ENCODE measurements at regions not wholly inside any gene's neighbourhood (a gene's known extent, or its start where the extent isn't known, plus 50 kb on each side); places are given as distances from the start of the nearest gene placed in this dataset.

DNA sequence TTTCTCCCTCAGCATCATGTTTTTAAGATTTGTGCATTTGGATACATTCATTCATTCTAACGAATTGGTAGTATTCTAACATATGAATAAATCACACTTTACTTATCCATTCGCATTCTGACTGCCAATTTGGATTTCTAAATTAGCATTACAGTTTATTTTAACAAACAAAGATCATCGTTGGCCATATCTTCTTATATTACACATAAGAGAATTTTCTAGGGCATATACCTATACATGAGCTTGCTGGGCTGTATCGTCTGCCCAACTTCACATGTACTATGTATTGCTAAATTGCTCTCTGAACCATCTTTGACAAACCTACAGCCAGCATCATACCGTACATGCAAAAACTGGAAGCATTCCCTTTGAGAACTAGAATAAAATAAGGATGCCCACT lies 265.8 kb upstream of the PPP2R3A start:
- H3K14ac ChIP-seq (ENCODE audit: low read length), result no peak overlapping the region
- H3K27me3 ChIP-seq (ENCODE audit: insufficient read depth, low read length), result no peaks in the 10 kb centered on the region
- H4K12ac ChIP-seq (ENCODE audit: low read depth, low read length), result no peak overlapping the region

DNA sequence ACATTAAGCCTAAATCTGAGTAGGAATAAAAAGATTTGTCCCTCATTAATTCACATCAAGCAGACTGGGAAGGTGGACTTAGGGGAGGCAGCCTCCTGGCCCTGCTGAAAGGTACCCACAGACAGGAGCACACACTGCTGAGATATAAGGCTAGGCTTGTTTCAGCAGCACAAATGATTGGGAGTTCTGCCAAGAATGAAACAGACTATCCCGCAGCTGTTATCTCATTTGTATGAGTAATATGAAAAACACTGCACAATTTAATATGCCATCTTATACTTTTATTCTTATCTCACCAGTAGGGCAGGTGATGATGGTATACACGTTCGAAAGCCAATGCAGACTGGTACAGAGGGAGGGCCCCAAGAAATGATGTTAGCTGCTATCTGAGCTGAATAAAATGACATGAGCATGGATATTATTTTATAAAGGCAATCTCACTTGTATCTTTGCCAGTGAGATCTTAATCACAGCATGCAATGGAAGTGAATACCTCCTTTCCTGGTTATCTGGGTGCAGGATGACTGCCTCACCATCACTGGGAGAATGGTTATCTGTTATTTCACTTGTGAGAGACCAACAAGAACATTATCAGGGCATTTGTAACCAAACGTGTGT lies 258.7 kb upstream of the PPP2R3A start:
- Histone ChIP-seq H3K9me3 (ENCODE audit: insufficient read depth, low read depth, low read length) (no peaks in the 10 kb centered on the region), H3K79me1 (ENCODE audit: low read length) (no peaks in the 10 kb centered on the region), H3K27ac (ENCODE audit: low read depth, low read length) (no peak overlapping the region), H3K14ac (ENCODE audit: low read length) (no peak overlapping the region), H3K18ac (ENCODE audit: low read length) (no peak overlapping the region), H4K12ac (ENCODE audit: low read depth, low read length) (no peak overlapping the region), H4K91ac (ENCODE audit: low read depth, low read length) (no peak overlapping the region), H2AFZ (ENCODE audit: insufficient read depth, low read length, poor library complexity) (no peak overlapping the region), H3K23ac (ENCODE audit: low read length) (no peak overlapping the region), H2AK5ac (ENCODE audit: low read length) (no peak overlapping the region), H2BK120ac (ENCODE audit: insufficient read depth, low read length, poor library complexity) (no peak overlapping the region), H3K9ac (ENCODE audit: low read length) (no peak overlapping the region), H2BK5ac (ENCODE audit: low read depth, low read length, poor library complexity) (no peak overlapping the region), H3K27me3 (ENCODE audit: insufficient read depth, low read length) (no peaks in the 10 kb centered on the region), H3K79me2 (ENCODE audit: control insufficient read depth, insufficient read depth, low read length, poor library complexity) (no peaks in the 10 kb centered on the region), H3K4me3 (ENCODE audit: low read depth, low read length) (no peak overlapping the region), H3K4ac (ENCODE audit: low read depth, low read length) (no peak overlapping the region), H2BK12ac (ENCODE audit: low read length) (no peak overlapping the region), H3K4me2 (ENCODE audit: low read length) (no peak overlapping the region), H3K4me1 (ENCODE audit: control insufficient read depth in 1 of 2, insufficient read depth in 2 of 2, low read length in 2 of 2) (no peaks in the 10 kb centered on the region), H4K8ac (ENCODE audit: low read depth, low read length) (no peak overlapping the region), H3K36me3 (ENCODE audit: control insufficient read depth in 1 of 2, insufficient read depth in 2 of 2, low read length in 2 of 2) (no peaks in the 10 kb centered on the region)
- no CpG with 5 or more reads among the region's 4 CpGs for WGBS (ENCODE audit: extremely low coverage, insufficient coverage, insufficient read length)
- no peak for DNase-seq

More for the DNA sequence above, 265.8 kb upstream of the PPP2R3A start:
- Histone ChIP-seq H2BK12ac (ENCODE audit: low read length) (no peak overlapping the region), H3K27ac (ENCODE audit: low read depth, low read length) (no peak overlapping the region), H3K4ac (ENCODE audit: low read depth, low read length) (no peak overlapping the region), H2AFZ (ENCODE audit: insufficient read depth, low read length, poor library complexity) (no peak overlapping the region), H3K79me2 (ENCODE audit: control insufficient read depth, insufficient read depth, low read length, poor library complexity) (no peaks in the 10 kb centered on the region), H3K4me2 (ENCODE audit: low read length) (no peak overlapping the region), H2BK120ac (ENCODE audit: insufficient read depth, low read length, poor library complexity) (no peak overlapping the region), H3K36me3 (ENCODE audit: control insufficient read depth in 1 of 2, insufficient read depth in 2 of 2, low read length in 2 of 2) (no peaks in the 10 kb centered on the region), H3K9me3 (ENCODE audit: insufficient read depth, low read depth, low read length) (no peaks in the 10 kb centered on the region), H2AK5ac (ENCODE audit: low read length) (no peak overlapping the region), H3K23ac (ENCODE audit: low read length) (no peak overlapping the region), H3K79me1 (ENCODE audit: low read length) (no peaks in the 10 kb centered on the region), H4K8ac (ENCODE audit: low read depth, low read length) (no peak overlapping the region), H2BK5ac (ENCODE audit: low read depth, low read length, poor library complexity) (no peak overlapping the region), H4K91ac (ENCODE audit: low read depth, low read length) (no peak overlapping the region), H3K9ac (ENCODE audit: low read length) (no peak overlapping the region), H3K4me3 (ENCODE audit: low read depth, low read length) (no peak overlapping the region), H3K18ac (ENCODE audit: low read length) (no peak overlapping the region), H3K4me1 (ENCODE audit: control insufficient read depth in 1 of 2, insufficient read depth in 2 of 2, low read length in 2 of 2) (no peaks in the 10 kb centered on the region)
- no CpG with 5 or more reads among the region's 5 CpGs for WGBS (ENCODE audit: extremely low coverage, insufficient coverage, insufficient read length)
- DNase-seq, result no peak

DNA sequence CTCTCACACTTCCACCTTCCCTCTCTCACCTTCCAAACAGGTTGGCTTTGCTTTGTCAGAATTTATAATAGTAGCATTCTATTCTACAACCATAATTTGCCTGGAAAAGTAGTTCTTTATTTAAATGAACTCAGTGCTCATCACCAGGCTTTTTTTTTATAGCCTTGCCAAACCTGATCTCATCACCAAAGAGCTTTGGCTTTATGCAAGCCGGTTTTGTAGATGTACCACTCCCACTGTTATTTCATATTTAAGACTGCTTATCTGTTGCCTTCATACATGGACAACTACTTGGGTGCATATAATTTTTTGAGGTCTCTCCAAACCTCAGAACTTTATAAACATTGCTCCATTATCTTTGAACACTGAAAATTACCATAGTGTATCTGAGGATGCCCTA lies 246.1 kb upstream of the PPP2R3A start:
- Histone ChIP-seq H2AK5ac (ENCODE audit: low read length) (no peak overlapping the region), H3K4me3 (ENCODE audit: low read depth, low read length) (no peak overlapping the region), H3K79me1 (ENCODE audit: low read length) (no peaks in the 10 kb centered on the region), H3K14ac (ENCODE audit: low read length) (no peak overlapping the region), H4K12ac (ENCODE audit: low read depth, low read length) (no peak overlapping the region), H2AFZ (ENCODE audit: insufficient read depth, low read length, poor library complexity) (no peak overlapping the region), H3K9ac (ENCODE audit: low read length) (no peak overlapping the region), H3K4me2 (ENCODE audit: low read length) (no peak overlapping the region), H2BK12ac (ENCODE audit: low read length) (no peak overlapping the region), H3K27me3 (ENCODE audit: insufficient read depth, low read length) (no peaks in the 10 kb centered on the region), H4K91ac (ENCODE audit: low read depth, low read length) (no peak overlapping the region), H3K18ac (ENCODE audit: low read length) (no peak overlapping the region), H3K4ac (ENCODE audit: low read depth, low read length) (no peak overlapping the region), H4K8ac (ENCODE audit: low read depth, low read length) (no peak overlapping the region), H3K27ac (ENCODE audit: low read depth, low read length) (no peak overlapping the region), H3K36me3 (ENCODE audit: control insufficient read depth in 1 of 2, insufficient read depth in 2 of 2, low read length in 2 of 2) (no peaks in the 10 kb centered on the region), H3K23ac (ENCODE audit: low read length) (no peak overlapping the region), H2BK120ac (ENCODE audit: insufficient read depth, low read length, poor library complexity) (no peak overlapping the region), H3K79me2 (ENCODE audit: control insufficient read depth, insufficient read depth, low read length, poor library complexity) (no peaks in the 10 kb centered on the region), H3K9me3 (ENCODE audit: insufficient read depth, low read depth, low read length) (no peaks in the 10 kb centered on the region), H3K4me1 (ENCODE audit: control insufficient read depth in 1 of 2, insufficient read depth in 2 of 2, low read length in 2 of 2) (peaks cover 0 to 3% of the 10 kb centered on the region in 2 experiments), H2BK5ac (ENCODE audit: low read depth, low read length, poor library complexity) (no peak overlapping the region)
- WGBS (ENCODE audit: extremely low coverage, insufficient coverage, insufficient read length), result no CpG with 5 or more reads among the region's 1 CpG
- no peak for DNase-seq

DNA sequence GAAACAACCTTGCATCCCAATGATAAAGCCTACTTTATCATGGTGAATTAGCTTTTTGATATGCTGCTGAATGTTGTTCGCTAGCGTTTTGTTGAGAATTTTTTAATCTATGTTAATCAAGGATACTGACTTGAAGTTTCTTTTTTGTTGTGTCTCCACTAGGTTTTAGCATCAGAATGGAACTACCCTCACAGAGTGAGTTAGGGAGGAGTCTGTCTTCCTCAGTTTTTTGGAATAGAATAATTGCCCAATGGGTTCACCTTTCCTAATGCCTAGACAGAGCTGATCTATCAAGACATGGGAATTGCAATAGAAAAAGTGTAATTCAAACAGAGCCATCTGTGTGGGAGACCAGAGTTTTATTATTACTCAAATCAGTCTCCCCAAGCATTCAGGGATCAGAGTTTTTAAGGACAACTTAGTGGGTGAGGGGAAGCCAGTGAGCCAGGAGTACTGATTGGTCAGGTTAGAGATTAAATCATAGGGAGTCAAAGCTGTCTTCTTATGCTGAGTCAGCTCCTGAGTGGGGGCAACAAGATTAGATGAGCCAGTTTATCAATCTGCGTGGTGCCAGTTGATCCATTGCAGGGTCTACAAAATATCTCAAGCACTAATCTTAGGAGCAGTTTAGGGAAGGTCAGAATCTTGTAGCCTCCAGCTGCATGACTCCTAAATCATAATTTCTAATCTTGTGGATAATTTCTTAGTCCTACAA lies 237.4 kb upstream of the PPP2R3A start:
- no peak overlapping the region for H2AFZ ChIP-seq (ENCODE audit: insufficient read depth, low read length, poor library complexity)
- no peaks in the 10 kb centered on the region for H3K79me2 ChIP-seq (ENCODE audit: control insufficient read depth, insufficient read depth, low read length, poor library complexity)
- no peak overlapping the region for H3K27ac ChIP-seq (ENCODE audit: low read depth, low read length)
- no peak overlapping the region for H3K14ac ChIP-seq (ENCODE audit: low read length)
- no peak overlapping the region for H3K18ac ChIP-seq (ENCODE audit: low read length)
- no peak overlapping the region for H4K91ac ChIP-seq (ENCODE audit: low read depth, low read length)
- no peak overlapping the region for H2BK12ac ChIP-seq (ENCODE audit: low read length)
- no peak overlapping the region for H3K23ac ChIP-seq (ENCODE audit: low read length)
- peaks cover 8% of the 10 kb centered on the region for H3K9me3 ChIP-seq (ENCODE audit: insufficient read depth, low read depth, low read length)
- H3K4me1 ChIP-seq (ENCODE audit: control insufficient read depth in 1 of 2, insufficient read depth in 2 of 2, low read length in 2 of 2), result no peaks in the 10 kb centered on the region
- H2AK5ac ChIP-seq (ENCODE audit: low read length), result no peak overlapping the region
- no peaks in the 10 kb centered on the region for H3K79me1 ChIP-seq (ENCODE audit: low read length)
- no peak overlapping the region for H2BK120ac ChIP-seq (ENCODE audit: insufficient read depth, low read length, poor library complexity)
- no peak overlapping the region for H3K4me2 ChIP-seq (ENCODE audit: low read length)
- H3K27me3 ChIP-seq (ENCODE audit: insufficient read depth, low read length), result no peaks in the 10 kb centered on the region
- WGBS (ENCODE audit: extremely low coverage, insufficient coverage, insufficient read length), result no CpG with 5 or more reads among the region's 3 CpGs
- no peak overlapping the region for H2BK5ac ChIP-seq (ENCODE audit: low read depth, low read length, poor library complexity)
- no peak for DNase-seq
- H3K36me3 ChIP-seq (ENCODE audit: control insufficient read depth in 1 of 2, insufficient read depth in 2 of 2, low read length in 2 of 2), result no peaks in the 10 kb centered on the region
- H3K4ac ChIP-seq (ENCODE audit: low read depth, low read length), result no peak overlapping the region
- no peak overlapping the region for H4K12ac ChIP-seq (ENCODE audit: low read depth, low read length)
- no peak overlapping the region for H3K9ac ChIP-seq (ENCODE audit: low read length)
- no peak overlapping the region for H4K8ac ChIP-seq (ENCODE audit: low read depth, low read length)
- H3K4me3 ChIP-seq (ENCODE audit: low read depth, low read length), result no peak overlapping the region

Data from trophoblast cell (in vitro differentiated cells and primary cell).